ENCODE measurements at regions not wholly inside any gene's neighbourhood (a gene's known extent, or its start where the extent isn't known, plus 50 kb on each side); places are given as distances from the start of the nearest gene placed in this dataset.
"Not testable (repeated sequence)": the region's sequence is repeated elsewhere in the genome, so short reads cannot be mapped to it uniquely, and the experiment has no call there.

GRCh38 chr20:12113075-12113467 is 195.4 kb downstream of the BTBD3 start:
- Mint-ChIP-seq H3K4me1 (peaks cover 0 to 10% (median 0%) of the 10 kb centered on the region in 4 donors), H3K36me3 (no peaks in the 10 kb centered on the region), H3K4me3 (no peak overlapping the region), H3K27me3 (peaks cover 0 to 9% (median 1%) of the 10 kb centered on the region in 5 donors), H3K9me3 (peaks cover 0 to 18% (median 4%) of the 10 kb centered on the region in 9 donors), H3K27ac (no peak overlapping the region)
- ATAC-seq (no peak), DNase-seq (no peak)
- POLR2A ChIA-PET: no interaction called here

DNA sequence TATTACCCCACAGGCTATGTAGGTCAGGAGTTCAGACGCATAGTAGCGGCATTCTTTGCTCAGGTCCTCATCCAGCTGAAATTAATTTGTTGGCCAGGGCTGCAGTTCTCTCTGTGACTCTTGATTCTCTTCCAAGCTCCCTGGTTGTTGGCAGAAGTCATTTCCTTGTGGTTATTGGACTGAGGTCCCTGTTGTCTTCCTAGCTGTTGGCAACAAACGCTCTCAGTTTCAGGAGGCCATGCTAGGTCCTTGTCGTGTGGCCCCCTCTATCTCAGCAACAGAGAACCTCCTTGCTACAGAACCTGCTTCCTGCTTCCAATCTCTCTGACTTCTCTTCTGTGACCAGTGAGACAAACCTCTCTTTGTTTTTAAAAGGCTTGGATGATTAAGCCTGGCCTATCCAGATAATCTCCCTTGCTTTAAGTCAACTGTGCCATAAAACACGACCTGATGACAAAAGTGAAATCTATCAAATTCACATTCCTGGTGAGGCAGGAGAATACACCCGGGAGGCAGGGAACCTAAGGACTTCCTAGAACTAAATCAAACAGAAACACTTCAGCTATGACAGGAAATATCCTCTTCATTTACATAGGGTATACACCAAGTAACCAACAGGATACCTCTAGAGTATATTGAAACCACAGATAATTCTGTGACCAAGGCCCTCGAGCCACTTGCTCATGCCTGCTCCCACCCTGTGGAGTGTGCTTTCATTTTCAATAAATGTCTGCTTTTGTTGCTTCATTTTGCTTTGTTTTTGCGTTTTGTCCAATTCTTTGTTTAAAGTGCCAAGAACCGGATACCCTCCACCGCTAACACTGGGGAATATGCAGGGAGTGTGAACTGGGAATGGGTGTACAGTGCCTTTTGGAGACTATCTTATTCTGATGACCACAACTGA is 196.0 kb downstream of the BTBD3 start:
- POLR2A ChIA-PET: no interaction called here
- Mint-ChIP-seq H3K4me3 (no peak overlapping the region), H3K36me3 (no peaks in the 10 kb centered on the region), H3K27me3 (peaks cover 0 to 9% (median 1%) of the 10 kb centered on the region in 5 donors), H3K9me3 (peaks cover 0 to 19% (median 4%) of the 10 kb centered on the region in 9 donors), H3K4me1 (peaks cover 0 to 10% (median 0%) of the 10 kb centered on the region in 4 donors), H3K27ac (no peak overlapping the region)
- ATAC-seq (no peak), DNase-seq (no peak)

DNA sequence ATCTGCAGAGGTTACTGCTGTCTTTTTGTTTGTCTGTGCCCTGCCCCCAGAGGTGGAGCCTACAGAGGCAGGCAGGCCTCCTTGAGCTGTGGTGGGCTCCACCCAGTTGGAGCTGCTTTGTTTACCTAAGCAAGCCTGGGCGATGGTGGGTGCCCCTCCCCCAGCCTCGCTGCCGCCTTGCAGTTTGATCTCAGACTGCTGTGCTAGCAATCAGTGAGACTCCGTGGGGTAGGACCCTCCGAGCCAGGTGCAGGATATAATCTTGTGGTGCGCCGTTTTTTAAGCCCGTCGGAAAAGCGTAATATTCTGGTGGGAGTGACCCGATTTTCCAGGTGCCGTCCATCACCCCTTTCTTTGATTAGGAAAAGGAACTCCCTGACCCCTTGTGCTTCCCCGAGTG is 211.4 kb downstream of the BTBD3 start:
- ATAC-seq, H3K27me3 Mint-ChIP-seq, H3K36me3 Mint-ChIP-seq, H3K4me1 Mint-ChIP-seq, H3K9me3 Mint-ChIP-seq, H3K4me3 Mint-ChIP-seq, POLR2A ChIA-PET, DNase-seq, H3K27ac Mint-ChIP-seq: not testable (repeated sequence)

- DNase-seq, H3K36me3 Mint-ChIP-seq, H3K4me3 Mint-ChIP-seq, H3K4me1 Mint-ChIP-seq, ATAC-seq, H3K27ac Mint-ChIP-seq, H3K9me3 Mint-ChIP-seq, H3K27me3 Mint-ChIP-seq, POLR2A ChIA-PET: not testable (repeated sequence)
Measured at GRCh38 chr20:12129532-12129931, 211.8 kb downstream of the BTBD3 start.

DNA sequence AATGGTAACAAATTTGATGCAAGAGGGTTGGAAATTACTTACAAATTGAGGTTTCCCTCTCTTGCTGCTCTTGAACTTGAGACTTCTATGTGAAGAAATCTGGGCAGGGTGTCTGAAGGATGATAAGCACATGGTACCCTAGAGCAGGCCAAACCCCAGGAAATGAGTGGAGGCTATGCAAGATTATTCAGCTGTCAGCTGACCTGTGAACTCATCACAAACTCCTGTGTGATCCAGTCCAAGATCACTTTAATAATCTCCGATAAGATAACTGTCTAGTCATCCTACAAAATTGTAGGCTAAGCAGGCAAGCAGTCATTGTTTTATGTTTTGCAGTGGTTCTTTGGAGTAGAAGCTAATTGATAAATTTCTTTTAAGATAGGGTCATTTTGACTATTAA is 213.1 kb downstream of the BTBD3 start:
- ATAC-seq (no peak), DNase-seq (no peak)
- Mint-ChIP-seq H3K36me3 (no peaks in the 10 kb centered on the region), H3K27ac (no peak overlapping the region), H3K27me3 (no peaks in the 10 kb centered on the region), H3K9me3 (peaks cover 0 to 12% (median 5%) of the 10 kb centered on the region in 9 donors), H3K4me1 (no peaks in the 10 kb centered on the region), H3K4me3 (no peak overlapping the region)
- POLR2A ChIA-PET: no interaction called here

DNA sequence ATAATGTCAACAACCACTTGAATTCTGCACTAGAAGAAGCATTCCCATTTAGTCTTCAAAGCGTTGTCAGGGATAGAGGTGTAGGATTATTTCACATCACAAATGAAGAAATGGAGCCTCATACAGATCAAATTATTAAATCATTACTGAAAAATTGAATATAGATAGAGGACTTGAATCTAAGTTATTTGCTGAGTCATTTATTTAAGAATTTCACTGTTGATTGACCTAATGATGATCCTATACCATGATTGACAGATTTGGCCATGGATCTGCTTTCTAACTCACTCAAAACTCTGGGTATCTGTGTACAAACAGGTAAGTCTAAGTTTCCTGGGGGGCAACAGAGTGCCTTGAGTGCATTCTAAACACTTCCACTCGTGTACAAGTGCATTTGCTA is 215.9 kb downstream of the BTBD3 start:
- POLR2A ChIA-PET: no interaction called here
- no peak for DNase-seq

GRCh38 chr20:12145951-12146350 is 228.3 kb downstream of the BTBD3 start:
- H3K4me3 Mint-ChIP-seq, ATAC-seq, H3K27ac Mint-ChIP-seq, H3K4me1 Mint-ChIP-seq, DNase-seq, H3K27me3 Mint-ChIP-seq, POLR2A ChIA-PET: not testable (repeated sequence)
- H3K9me3 Mint-ChIP-seq: peaks cover 3 to 66% (median 26%) of the 10 kb centered on the region in 9 donors
- H3K36me3 Mint-ChIP-seq: peaks cover 0 to 13% (median 0%) of the 10 kb centered on the region in 3 donors

More for the DNA sequence above, 215.9 kb downstream of the BTBD3 start:
- no peaks in the 10 kb centered on the region for H3K4me1 Mint-ChIP-seq
- no peak for ATAC-seq
- no peaks in the 10 kb centered on the region for H3K27me3 Mint-ChIP-seq
- H3K36me3 Mint-ChIP-seq: no peaks in the 10 kb centered on the region
- H3K4me3 Mint-ChIP-seq: no peak overlapping the region
- H3K27ac Mint-ChIP-seq: no peak overlapping the region
- H3K9me3 Mint-ChIP-seq: peaks cover 0 to 20% (median 11%) of the 10 kb centered on the region in 9 donors

DNA sequence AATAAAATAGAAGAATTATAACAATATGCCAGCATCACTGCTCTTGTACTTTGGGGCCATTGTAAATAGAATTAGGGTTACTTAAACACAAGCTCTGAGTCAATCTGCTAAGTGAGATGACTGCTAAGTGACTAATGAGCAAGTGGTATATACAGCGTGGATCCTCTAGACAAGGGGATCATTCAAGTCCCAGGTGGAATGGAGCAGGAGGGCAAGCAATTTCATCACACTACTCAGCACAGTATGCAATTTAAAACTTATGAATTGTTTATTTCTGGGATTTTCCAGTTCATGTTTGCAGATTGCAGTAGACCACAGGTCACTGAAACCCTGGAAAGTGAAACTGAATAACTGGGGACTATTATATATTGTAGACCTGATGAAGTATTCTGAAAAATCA is 235.3 kb downstream of the BTBD3 start:
- Mint-ChIP-seq H3K4me3 (no peak overlapping the region), H3K4me1 (no peaks in the 10 kb centered on the region), H3K27ac (no peak overlapping the region), H3K27me3 (no peaks in the 10 kb centered on the region), H3K36me3 (peaks cover 0 to 3% (median 0%) of the 10 kb centered on the region in 3 donors), H3K9me3 (peaks cover 0 to 14% (median 5%) of the 10 kb centered on the region in 9 donors)
- POLR2A ChIA-PET: no interaction called here
- no peak for ATAC-seq
- no peak for DNase-seq

- no peaks in the 10 kb centered on the region for H3K36me3 Mint-ChIP-seq
- no peaks in the 10 kb centered on the region for H3K27me3 Mint-ChIP-seq
- ATAC-seq: no peak
- no peak overlapping the region for H3K27ac Mint-ChIP-seq
- no peak overlapping the region for H3K4me3 Mint-ChIP-seq
- peaks cover 0 to 9% (median 2%) of the 10 kb centered on the region in 9 donors for H3K9me3 Mint-ChIP-seq
- POLR2A ChIA-PET: no interaction called here
- no peaks in the 10 kb centered on the region for H3K4me1 Mint-ChIP-seq
- no peak for DNase-seq
Measured at GRCh38 chr20:12153628-12154027, 235.9 kb downstream of the BTBD3 start.

GRCh38 chr20:12156252-12156651 is 238.6 kb downstream of the BTBD3 start:
- no peaks in the 10 kb centered on the region for H3K36me3 Mint-ChIP-seq
- H3K9me3 Mint-ChIP-seq: peaks cover 0 to 4% (median 0%) of the 10 kb centered on the region in 9 donors
- POLR2A ChIA-PET: no interaction called here
- no peak for ATAC-seq
- H3K27me3 Mint-ChIP-seq: no peaks in the 10 kb centered on the region
- DNase-seq: no peak
- no peak overlapping the region for H3K4me3 Mint-ChIP-seq
- H3K4me1 Mint-ChIP-seq: no peaks in the 10 kb centered on the region
- H3K27ac Mint-ChIP-seq: no peak overlapping the region

DNA sequence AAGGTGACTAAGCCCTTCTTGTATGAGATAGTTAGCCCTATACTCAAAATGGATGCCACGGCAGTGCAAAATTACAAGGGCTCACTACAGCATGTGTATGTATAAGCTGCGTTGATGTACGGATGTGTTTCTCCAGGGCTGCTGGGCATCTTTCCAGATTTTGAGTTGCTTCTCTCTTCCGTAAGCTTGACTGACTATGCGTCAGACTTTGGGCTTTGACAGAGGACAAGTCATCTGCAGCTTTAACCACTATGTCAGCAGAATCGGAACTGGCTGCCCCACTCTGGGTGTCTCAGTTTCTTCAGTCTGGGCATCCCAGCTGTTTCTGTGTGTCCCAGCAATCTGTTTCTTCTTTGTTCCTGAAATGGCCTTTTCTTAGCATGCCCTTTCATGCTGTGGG is 241.6 kb downstream of the BTBD3 start:
- no peak overlapping the region for H3K4me3 Mint-ChIP-seq
- H3K27me3 Mint-ChIP-seq: no peaks in the 10 kb centered on the region
- H3K9me3 Mint-ChIP-seq: peaks cover 0 to 9% (median 2%) of the 10 kb centered on the region in 9 donors
- POLR2A ChIA-PET: no interaction called here
- H3K36me3 Mint-ChIP-seq: no peaks in the 10 kb centered on the region
- DNase-seq: no peak
- ATAC-seq: no peak
- H3K27ac Mint-ChIP-seq: no peak overlapping the region
- no peaks in the 10 kb centered on the region for H3K4me1 Mint-ChIP-seq

DNA sequence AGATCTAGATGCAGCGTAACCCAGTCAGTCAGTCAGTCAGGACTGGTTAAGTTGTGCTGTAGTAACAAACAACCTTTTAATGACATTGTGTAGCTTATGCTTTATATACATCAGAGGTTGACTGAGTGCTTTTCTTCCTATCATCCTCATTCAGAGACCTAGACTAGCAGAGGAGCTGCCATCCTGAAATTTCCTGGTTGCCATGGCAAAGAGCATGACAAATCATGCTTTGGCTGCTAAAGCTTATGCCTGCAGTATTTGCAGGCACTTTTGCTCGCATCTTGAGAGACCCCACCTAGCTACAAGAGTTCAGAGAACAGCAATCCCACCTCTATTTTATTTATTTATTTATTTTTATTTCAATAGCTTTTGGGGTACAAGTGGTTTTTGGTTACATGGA is 244.0 kb downstream of the BTBD3 start:
- POLR2A ChIA-PET: no interaction called here
- H3K27me3 Mint-ChIP-seq: no peaks in the 10 kb centered on the region

DNA sequence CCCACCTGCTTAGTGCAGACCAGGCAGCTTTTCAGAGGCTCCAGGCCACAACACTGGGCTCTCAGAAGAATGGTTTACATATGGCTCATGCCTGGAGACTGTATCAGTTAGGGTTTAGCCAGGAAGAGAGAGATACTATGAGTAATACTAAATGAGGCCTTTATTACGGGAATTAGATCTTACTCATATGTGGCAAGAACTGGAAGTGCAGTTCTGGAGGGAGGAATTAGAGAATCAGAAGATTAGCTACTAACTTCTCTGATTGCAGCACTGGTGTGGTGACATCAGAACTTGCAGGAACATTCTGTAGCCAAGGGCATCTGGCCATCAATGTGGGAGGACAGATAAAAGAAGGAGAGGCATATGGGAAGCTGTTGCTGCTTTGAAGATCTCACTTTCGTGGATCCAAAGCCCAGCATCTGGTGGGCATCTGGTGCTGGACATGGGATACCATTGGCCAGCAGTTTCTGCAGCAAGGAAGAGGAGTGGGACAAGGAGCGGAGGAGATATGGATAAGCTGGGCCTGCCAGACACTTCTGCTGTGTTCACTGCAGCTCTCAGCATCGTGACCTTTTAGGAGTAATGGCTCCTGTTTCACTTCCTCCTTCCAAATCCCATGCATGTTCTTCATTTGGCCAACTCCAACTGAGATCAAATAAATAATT is 248.5 kb downstream of the BTBD3 start:
- no peak for DNase-seq
- POLR2A ChIA-PET: no interaction called here
- no peak overlapping the region for H3K27ac Mint-ChIP-seq
- no peaks in the 10 kb centered on the region for H3K36me3 Mint-ChIP-seq
- no peaks in the 10 kb centered on the region for H3K27me3 Mint-ChIP-seq
- no peak for ATAC-seq
- H3K4me3 Mint-ChIP-seq: no peak overlapping the region
- peaks cover 0 to 44% (median 18%) of the 10 kb centered on the region in 9 donors for H3K9me3 Mint-ChIP-seq
- H3K4me1 Mint-ChIP-seq: no peaks in the 10 kb centered on the region

More for the DNA sequence above, 244.0 kb downstream of the BTBD3 start:
- Mint-ChIP-seq H3K4me3 (no peak overlapping the region), H3K36me3 (no peaks in the 10 kb centered on the region), H3K4me1 (no peaks in the 10 kb centered on the region), H3K27ac (no peak overlapping the region), H3K9me3 (peaks cover 0 to 26% (median 5%) of the 10 kb centered on the region in 9 donors)
- ATAC-seq (no peak), DNase-seq (no peak)

Data from naive thymus-derived CD8-positive, alpha-beta T cell (primary cell).